GM12878 (cell line): ENCODE measurements at regions not wholly inside any gene's neighbourhood (a gene's known extent, or its start where the extent isn't known, plus 50 kb on each side); places are given as distances from the start of the nearest gene placed in this dataset.

ENCODE experiments used
- ATAC-seq: fragments of 200-7000 bp; cut with Tn5 transposase; 3 replicates; pipeline ENCODE4 v1.9.1; 2020; ENCODE audit warnings: mild to moderate bottlenecking, moderate library complexity
- BruUV-seq: library from RNA; stranded (reverse); fragments of 400-500 nt; replicated peaks from 2 replicates; lab custom pipeline; 2021; lab: Mats Ljungman, UMichigan
- CTCF ChIA-PET: fragments of 300-600 bp; sonication (Branson Sonifier 250); formaldehyde crosslinking; extraction: SDS; loops from one replicate; lab custom pipeline; 2021; ENCODE audit warnings: inconsistent platforms; lab: Yijun Ruan, JAX
- POLR2A ChIA-PET: fragments of 350-600 bp; formaldehyde crosslinking; extraction: SDS; loops from one replicate; lab custom pipeline; 2021; ENCODE audit warnings: inconsistent platforms; lab: Charles Lee
- RAD21 ChIA-PET: fragments of 300-600 bp; sonication (Branson Sonifier 250); formaldehyde crosslinking; loops from one replicate; lab custom pipeline; 2023; ENCODE audit warnings: antibody characterized with exemption; ENCODE audit not compliant: unreplicated experiment; lab: Charles Lee
- SMC1A ChIA-PET: fragments of 300-600 bp; sonication (Branson Sonifier 250); formaldehyde crosslinking; loops from one replicate; lab custom pipeline; 2023; ENCODE audit not compliant: unreplicated experiment, uncharacterized antibody; lab: Charles Lee
- DNase-seq: peaks from one replicate; pipeline ENCODE4 v3.0.0-alpha.2; 2011; ENCODE audit warnings: low read depth, low spot score
- FAIRE-seq: peaks from 3 replicates; lab custom pipeline; 2011; peaks lifted over from hg19 to GRCh38; lab: Jason Lieb, UNC
- H2AFZ ChIP-seq: 2 replicates; pipeline ENCODE4 v1.6.0; 2011; ENCODE audit warnings: low read depth, low read length, control low read depth; ENCODE audit not compliant: control insufficient read depth
- H3K27ac ChIP-seq: 2 replicates; pipeline ENCODE4 v1.5.1; 2011; ENCODE audit warnings: control low read depth; ENCODE audit not compliant: control insufficient read depth, insufficient read depth
- H3K27me3 ChIP-seq, 2 experiments: replicated peaks in 1 of 2; 2 replicates each; pipeline versions ENCODE4 v1.6.0 to v1.6.1; 2011; ENCODE audit warnings: low read length in 1 of 2; ENCODE audit not compliant: control insufficient read depth in 2 of 2, insufficient read depth in 2 of 2
- H3K36me3 ChIP-seq, 2 experiments: 2 replicates each; pipeline ENCODE4 v1.5.1; 2011; ENCODE audit warnings: low read length in 1 of 2; ENCODE audit not compliant: control insufficient read depth in 2 of 2, insufficient read depth in 2 of 2
- H3K4me1 ChIP-seq: 2 replicates; pipeline ENCODE4 v1.6.1; 2011; ENCODE audit warnings: mild to moderate bottlenecking, low read length, moderate library complexity, mixed read lengths; ENCODE audit not compliant: control insufficient read depth, insufficient read depth
- H3K4me2 ChIP-seq: 2 replicates; pipeline ENCODE4 v1.6.0; 2011; ENCODE audit warnings: control low read depth; ENCODE audit not compliant: control insufficient read depth, insufficient read depth
- H3K4me3 ChIP-seq: fragments of 200-600 bp; sonication (generic); 2 replicates; pipeline ENCODE4 v1.5.1; 2016
- H3K79me2 ChIP-seq: 2 replicates; pipeline ENCODE4 v1.6.0; 2011; ENCODE audit warnings: low read length; ENCODE audit not compliant: control insufficient read depth, insufficient read depth
- H3K9ac ChIP-seq: 2 replicates; pipeline ENCODE4 v1.8.0; 2011; ENCODE audit warnings: low read length, control low read depth, mixed read lengths; ENCODE audit not compliant: control insufficient read depth, insufficient read depth
- H3K9me3 ChIP-seq: replicated peaks from 3 replicates; pipeline ENCODE4 v1.5.1; 2011; ENCODE audit warnings: mild to moderate bottlenecking, low read length; ENCODE audit not compliant: control insufficient read depth, insufficient read depth
- H4K20me1 ChIP-seq: 2 replicates; pipeline ENCODE4 v1.6.0; 2011; ENCODE audit not compliant: control insufficient read depth, insufficient read depth
- DPF2 ChIP-seq: fragments of 450-650 bp; IDR thresholded peaks from 2 replicates; pipeline ENCODE4 v1.6.1; 2017; ENCODE audit warnings: mild to moderate bottlenecking
- IKZF2 ChIP-seq, 2 experiments: fragments of 450-650 bp; IDR thresholded peaks; 2 replicates each; pipeline ENCODE4 v1.6.1; 2017; ENCODE audit warnings: mild to moderate bottlenecking in 2 of 2, moderate library complexity in 2 of 2
- ZBTB4 ChIP-seq: fragments of 450-650 bp; formaldehyde crosslinking; IDR thresholded peaks from 2 replicates; pipeline ENCODE4 v1.4.0; 2022; ENCODE audit warnings: mild to moderate bottlenecking, moderate library complexity
- ZNF274 ChIP-seq: IDR thresholded peaks from one replicate; pipeline ENCODE4 v1.8.0; 2011; ENCODE audit not compliant: insufficient read length, insufficient read depth
- WGBS: methylation state at CpG from one replicate; pipeline ENCODE4 v1.1.6; 2016; ENCODE audit warnings: low lambda C conversion rate; ENCODE audit not compliant: insufficient replicate concordance, insufficient coverage; ENCODE audit errors: missing lambda C conversion rate; 5-methylcytosine and 5-hydroxymethylcytosine counted together
- in situ Hi-C: fragments of 300-500 bp; cut with MboI; formaldehyde crosslinking; loops from 9 replicates; pipeline ENCODE4 v1.14.3; 2018; ENCODE audit warnings: mixed read lengths
- intact Hi-C: fragments of 100-400 bp; cut with micrococcal nuclease; formaldehyde crosslinking; loops from one replicate; pipeline ENCODE4 v1.14.2; 2022; ENCODE audit not compliant: unreplicated experiment

DNA sequence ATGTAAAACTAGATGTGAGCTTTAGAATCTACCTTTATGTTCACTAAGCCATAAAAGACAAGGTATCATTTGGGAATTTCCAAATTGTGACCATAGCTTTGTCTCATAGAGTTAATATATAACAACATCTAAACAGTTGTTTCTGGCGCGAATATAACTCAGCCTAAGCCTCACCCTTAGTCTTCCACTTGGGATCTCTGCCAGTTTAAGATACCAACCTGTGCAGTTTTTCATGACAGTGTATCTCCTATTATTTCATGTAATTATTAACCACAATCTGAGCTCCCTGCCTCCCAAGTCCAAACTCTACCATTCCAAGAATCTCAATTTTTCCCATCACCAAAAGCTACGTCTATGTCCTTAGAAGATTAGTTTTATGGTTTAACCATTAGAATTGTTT, 572.5 kb upstream of the ISX start:
- POLR2A ChIA-PET: no interaction called here
- WGBS: 57% methylated on average over 3 of the region's 3 CpGs
- DNase-seq: no peak
- no peaks in the 10 kb centered on the region for H3K36me3 ChIP-seq
- H4K20me1 ChIP-seq: no peaks in the 10 kb centered on the region
- intact Hi-C loops (no loop called here), in situ Hi-C loops (no loop called here)
- BruUV-seq: no TSS peak
- H3K27me3 ChIP-seq: no peaks in the 10 kb centered on the region
- no peak for TF ChIP-seq IKZF2 (IDR thresholded peaks at IDR 0.05)
- TF ChIP-seq ZBTB4 (CRISPR knock-in tag): no peak
- H3K27ac ChIP-seq: no peak overlapping the region
- H3K4me3 ChIP-seq: no peak overlapping the region
- H3K4me2 ChIP-seq: no peak overlapping the region
- no peak overlapping the region for H3K9ac ChIP-seq
- no peak for ATAC-seq
- RAD21 ChIA-PET: no interaction called here
- H3K4me1 ChIP-seq: no peaks in the 10 kb centered on the region
- SMC1A ChIA-PET: no interaction called here
- CTCF ChIA-PET: no interaction called here
- no peak for FAIRE-seq
- no peak overlapping the region for H2AFZ ChIP-seq
- H3K9me3 ChIP-seq: no peaks in the 10 kb centered on the region
- no peaks in the 10 kb centered on the region for H3K79me2 ChIP-seq

- ChIA-PET RAD21 (no interaction called here), POLR2A (no interaction called here), CTCF (no interaction called here), SMC1A (no interaction called here)
- H2AFZ ChIP-seq: no peak overlapping the region
- no peak for ATAC-seq
- in situ Hi-C loops (no loop called here), intact Hi-C loops (no loop called here)
- no peaks in the 10 kb centered on the region for H3K36me3 ChIP-seq
- 0% methylated on average over 1 of the region's 1 CpG for WGBS
- no peak for DNase-seq
- H4K20me1 ChIP-seq: no peaks in the 10 kb centered on the region
- no peak overlapping the region for H3K4me3 ChIP-seq
- H3K9ac ChIP-seq: no peak overlapping the region
- no peaks in the 10 kb centered on the region for H3K79me2 ChIP-seq
- TF ChIP-seq DPF2: no peak
- TF ChIP-seq ZNF274: no peak
- H3K9me3 ChIP-seq: no peaks in the 10 kb centered on the region
- no peaks in the 10 kb centered on the region for H3K27me3 ChIP-seq
- no peak overlapping the region for H3K27ac ChIP-seq
- H3K4me2 ChIP-seq: no peak overlapping the region
- H3K4me1 ChIP-seq: no peaks in the 10 kb centered on the region
- no peak for FAIRE-seq
- no TSS peak for BruUV-seq
Measured at GRCh38 chr22:34501366-34501965, 564.5 kb upstream of the ISX start.
